IMR-90 (cell line): ENCODE measurements at regions not wholly inside any gene's neighbourhood (a gene's known extent, or its start where the extent isn't known, plus 50 kb on each side); places are given as distances from the start of the nearest gene placed in this dataset.

Experiments
- ATAC-seq: fragments of 200-7000 bp; cut with Tn5 transposase; 2 replicates; pipeline ENCODE4 v1.9.1; 2020; ENCODE audit warnings: low read depth, mild to moderate bottlenecking, moderate library complexity
- BruUV-seq: library from RNA; stranded (reverse); fragments of 400-500 nt; replicated peaks from 2 replicates; lab custom pipeline; 2021; lab: Mats Ljungman, UMichigan
- CTCF ChIA-PET: fragments of 300-600 bp; formaldehyde crosslinking; extraction: SDS; loops from one replicate; lab custom pipeline; 2021; ENCODE audit warnings: antibody characterized with exemption; lab: Yijun Ruan, JAX
- POLR2A ChIA-PET: fragments of 300-600 bp; sonication (Branson Sonifier 250); formaldehyde crosslinking; loops from one replicate; lab custom pipeline; 2022; ENCODE audit warnings: antibody characterized with exemption; ENCODE audit not compliant: unreplicated experiment; lab: Charles Lee
- DNase-seq: peaks from one replicate; pipeline ENCODE4 v3.0.0; 2013
- H2AFZ ChIP-seq: replicated peaks from 2 replicates; pipeline ENCODE3; 2013; ENCODE audit warnings: low read length, mild to moderate bottlenecking; ENCODE audit not compliant: poor library complexity
- H2AK5ac ChIP-seq: 2 replicates; pipeline ENCODE4 v1.6.1; 2013; ENCODE audit warnings: low read depth, low read length, inconsistent platforms
- H2AK9ac ChIP-seq: replicated peaks from 2 replicates; pipeline ENCODE3; 2013; ENCODE audit warnings: mild to moderate bottlenecking, low read depth, low read length, moderate library complexity; ENCODE audit not compliant: poor library complexity
- H2BK120ac ChIP-seq: 2 replicates; pipeline ENCODE4 v1.6.1; 2013; ENCODE audit warnings: low read depth, low read length, inconsistent platforms
- H2BK15ac ChIP-seq: 3 replicates; pipeline ENCODE4 v1.6.1; 2013; ENCODE audit warnings: low read depth, low read length, inconsistent platforms
- H2BK20ac ChIP-seq: 2 replicates; pipeline ENCODE4 v1.6.1; 2013; ENCODE audit warnings: low read depth, mild to moderate bottlenecking, inconsistent platforms, low read length, moderate library complexity
- H2BK5ac ChIP-seq: 2 replicates; pipeline ENCODE4 v1.6.1; 2013; ENCODE audit warnings: mild to moderate bottlenecking, low read depth, low read length, inconsistent platforms; ENCODE audit not compliant: poor library complexity, severe bottlenecking
- H3K14ac ChIP-seq: replicated peaks from 2 replicates; pipeline ENCODE4 v1.6.1; 2013; ENCODE audit warnings: low read depth, low read length, inconsistent platforms
- H3K18ac ChIP-seq: 2 replicates; pipeline ENCODE4 v1.6.1; 2013; ENCODE audit warnings: low read depth, low read length, control low read depth
- H3K23ac ChIP-seq: 2 replicates; pipeline ENCODE4 v1.6.1; 2013; ENCODE audit warnings: low read depth, low read length, inconsistent platforms
- H3K27ac ChIP-seq: 2 replicates; pipeline ENCODE4 v1.5.1; 2013; ENCODE audit warnings: mild to moderate bottlenecking, control low read depth, low read length; ENCODE audit not compliant: insufficient read depth
- H3K27me3 ChIP-seq: 2 replicates; pipeline ENCODE4 v1.6.1; 2013; ENCODE audit warnings: low read length; ENCODE audit not compliant: control insufficient read depth, insufficient read depth
- H3K36me3 ChIP-seq: 2 replicates; pipeline ENCODE4 v1.6.1; 2013; ENCODE audit warnings: low read length, mixed read lengths; ENCODE audit not compliant: control insufficient read depth, insufficient read depth
- H3K4ac ChIP-seq: 2 replicates; pipeline ENCODE4 v1.6.1; 2013; ENCODE audit warnings: low read depth, low read length, inconsistent platforms
- H3K4me1 ChIP-seq: 2 replicates; pipeline ENCODE4 v1.6.1; 2013; ENCODE audit warnings: low read length, mixed read lengths; ENCODE audit not compliant: control insufficient read depth, insufficient read depth
- H3K4me2 ChIP-seq: 2 replicates; pipeline ENCODE4 v1.6.1; 2013; ENCODE audit warnings: low read depth, mild to moderate bottlenecking, control low read depth, low read length, moderate library complexity
- H3K4me3 ChIP-seq: 2 replicates; pipeline ENCODE4 v1.5.1; 2013; ENCODE audit warnings: low read depth, mild to moderate bottlenecking, control low read depth, low read length, moderate library complexity; ENCODE audit not compliant: insufficient read depth
- H3K56ac ChIP-seq: 2 replicates; pipeline ENCODE4 v1.6.1; 2013; ENCODE audit warnings: low read length, inconsistent platforms; ENCODE audit not compliant: insufficient read depth; ENCODE audit errors: extremely low read depth
- H3K79me1 ChIP-seq, 2 experiments: 2 replicates each; pipeline ENCODE4 v1.6.1; 2013; ENCODE audit warnings: low read length in 2 of 2, inconsistent platforms in 1 of 2, low read depth in 1 of 2
- H3K9ac ChIP-seq: 2 replicates; pipeline ENCODE4 v1.6.1; 2013; ENCODE audit warnings: low read depth, low read length, control low read depth
- H3K9me1 ChIP-seq: 2 replicates; pipeline ENCODE4 v1.6.1; 2013; ENCODE audit warnings: low read length, inconsistent platforms; ENCODE audit not compliant: insufficient read depth
- H3K9me3 ChIP-seq: 2 replicates; pipeline ENCODE4 v1.6.1; 2013; ENCODE audit warnings: low read length; ENCODE audit not compliant: control insufficient read depth, insufficient read depth
- H4K20me1 ChIP-seq: 2 replicates; pipeline ENCODE4 v1.6.1; 2013; ENCODE audit warnings: low read length, inconsistent platforms; ENCODE audit not compliant: insufficient read depth
- H4K5ac ChIP-seq: 2 replicates; pipeline ENCODE4 v1.6.1; 2013; ENCODE audit warnings: mild to moderate bottlenecking, low read depth, low read length, control low read depth
- H4K8ac ChIP-seq, 2 experiments: 2 replicates each; pipeline ENCODE4 v1.6.1; 2013; ENCODE audit warnings: low read depth in 2 of 2, low read length in 2 of 2, control low read depth in 1 of 2, inconsistent platforms in 1 of 2
- H4K91ac ChIP-seq: 2 replicates; pipeline ENCODE4 v1.6.1; 2013; ENCODE audit warnings: low read depth, low read length, inconsistent platforms; ENCODE audit not compliant: insufficient read depth
- CHD1 ChIP-seq: IDR thresholded peaks from 2 replicates; pipeline ENCODE4 v1.6.1; 2012; ENCODE audit warnings: low read depth, low read length, improper control_type of control experiment
- ELK1 ChIP-seq: fragments of 150-350 bp; IDR thresholded peaks from 2 replicates; pipeline ENCODE4 v1.6.1; 2016; ENCODE audit warnings: low read depth, mild to moderate bottlenecking, low read length, moderate library complexity, borderline replicate concordance
- FOS ChIP-seq: fragments of 150-350 bp; IDR thresholded peaks from 2 replicates; pipeline ENCODE4 v1.6.1; 2016; ENCODE audit warnings: low read depth, low read length
- MAFK ChIP-seq: IDR thresholded peaks from 2 replicates; pipeline ENCODE4 v1.6.1; 2012; ENCODE audit warnings: low read depth, low read length, improper control_type of control experiment
- POLR2A ChIP-seq: IDR thresholded peaks from 2 replicates; pipeline ENCODE4 v1.6.1; 2012; ENCODE audit warnings: mild to moderate bottlenecking, low read depth, low read length
- RAD21 ChIP-seq: IDR thresholded peaks from 2 replicates; pipeline ENCODE4 v1.6.1; 2012; ENCODE audit warnings: low read length, improper control_type of control experiment
- RCOR1 ChIP-seq: IDR thresholded peaks from 2 replicates; pipeline ENCODE4 v1.6.1; 2012; ENCODE audit warnings: mild to moderate bottlenecking, low read length, improper control_type of control experiment; ENCODE audit not compliant: insufficient replicate concordance
- WGBS, 2 experiments: methylation state at CpG; one replicate each; pipeline versions ENCODE4 v1.1.5 to v1.1.7; 2013; ENCODE audit warnings: missing lambda C conversion rate in 2 of 2; ENCODE audit not compliant: insufficient read length in 1 of 2; ENCODE audit errors: extremely low coverage in 2 of 2; 5-methylcytosine and 5-hydroxymethylcytosine counted together
- dilution Hi-C: fragments of 300-500 bp; cut with HindIII; formaldehyde crosslinking; loops from one replicate; pipeline ENCODE4 v1.14.3; 2018; ENCODE audit warnings: low sequenced_read_pairs; ENCODE audit not compliant: unreplicated experiment
- in situ Hi-C: fragments of 300-500 bp; cut with MboI; formaldehyde crosslinking; loops from 3 replicates; pipeline ENCODE4 v1.14.3; 2019; ENCODE audit warnings: low sequenced_read_pairs, inconsistent platforms, mixed read lengths
- intact Hi-C: fragments of 100-400 bp; cut with micrococcal nuclease; formaldehyde crosslinking; loops from 2 replicates; pipeline ENCODE4 v1.10.0; 2022
- TF ChIP-seq, protein P1 (sequence below): fragments of 150-350 bp; IDR thresholded peaks from 2 replicates; pipeline ENCODE4 v1.6.1; 2017; ENCODE audit warnings: mild to moderate bottlenecking, antibody characterized with exemption, low read length, low read depth

DNA sequence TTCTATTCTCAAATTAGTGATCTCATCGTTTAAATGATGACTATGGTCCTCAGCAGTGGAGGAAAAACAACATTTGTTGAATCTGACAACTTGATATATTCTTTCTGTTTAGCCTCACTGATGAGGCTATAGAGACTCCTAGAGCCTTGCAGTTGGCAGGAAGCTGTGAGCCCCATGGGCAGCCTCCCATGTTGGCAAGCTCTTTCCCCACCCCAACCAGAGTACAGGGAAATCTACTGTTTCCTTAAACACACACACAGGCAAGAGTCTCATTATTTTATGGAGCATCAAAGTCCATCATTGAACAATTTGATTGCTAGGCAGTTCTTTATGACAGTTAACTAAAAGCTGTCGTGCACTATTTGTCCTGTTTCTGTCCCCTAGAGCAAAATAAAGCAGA lies 498.2 kb upstream of the CITED2 start:
- H3K27ac ChIP-seq: no peak overlapping the region
- no peak overlapping the region for H2BK5ac ChIP-seq
- H3K18ac ChIP-seq: no peak overlapping the region
- BruUV-seq: no TSS peak
- peak overlapping the region; percentile 11; the same call in 1 of the 2 replicates for H2BK20ac ChIP-seq
- ChIA-PET POLR2A (no interaction called here), CTCF (no interaction called here)
- no peak overlapping the region; a peak in 1 of 4 replicates for H4K8ac ChIP-seq
- H2AK9ac ChIP-seq: no peak overlapping the region
- no peak overlapping the region for H3K9ac ChIP-seq
- H3K4me3 ChIP-seq: no peak overlapping the region
- H2BK15ac ChIP-seq: 0 out of 3 replicates have a peak overlapping the region, but pooled peaks have one; percentile 4
- no peaks in the 10 kb centered on the region for H3K79me1 ChIP-seq
- H3K4ac ChIP-seq: peak overlapping the region; percentile 4; the same call in 1 of the 2 replicates
- H3K27me3 ChIP-seq: no peaks in the 10 kb centered on the region
- H3K9me1 ChIP-seq: no peaks in the 10 kb centered on the region
- TF ChIP-seq, protein P1, sequence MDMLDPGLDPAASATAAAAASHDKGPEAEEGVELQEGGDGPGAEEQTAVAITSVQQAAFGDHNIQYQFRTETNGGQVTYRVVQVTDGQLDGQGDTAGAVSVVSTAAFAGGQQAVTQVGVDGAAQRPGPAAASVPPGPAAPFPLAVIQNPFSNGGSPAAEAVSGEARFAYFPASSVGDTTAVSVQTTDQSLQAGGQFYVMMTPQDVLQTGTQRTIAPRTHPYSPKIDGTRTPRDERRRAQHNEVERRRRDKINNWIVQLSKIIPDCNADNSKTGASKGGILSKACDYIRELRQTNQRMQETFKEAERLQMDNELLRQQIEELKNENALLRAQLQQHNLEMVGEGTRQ: no peak
- TF ChIP-seq FOS (no peak), CHD1 (no peak), ELK1 (no peak), RAD21 (no peak), POLR2A (no peak), RCOR1 (no peak), MAFK (no peak)
- peak; percentile 44 for ATAC-seq
- DNase-seq: no peak
- no peak overlapping the region for H2BK120ac ChIP-seq
- 0 out of 2 replicates have a peak overlapping the region, but pooled peaks have one; percentile 29 for H2AK5ac ChIP-seq
- no peak overlapping the region for H4K5ac ChIP-seq
- no peak overlapping the region; the same call in 1 of the 2 replicates for H4K91ac ChIP-seq
- H4K20me1 ChIP-seq: no peaks in the 10 kb centered on the region
- dilution Hi-C loops (no loop called here), intact Hi-C loops (no loop called here), in situ Hi-C loops (no loop called here)
- WGBS, 2 experiments: no CpG with 5 or more reads among the region's 2 CpGs
- no peak overlapping the region for H3K56ac ChIP-seq
- no peaks in the 10 kb centered on the region for H3K36me3 ChIP-seq
- H2AFZ ChIP-seq: no peak overlapping the region
- no peaks in the 10 kb centered on the region for H3K4me1 ChIP-seq
- no peak overlapping the region for H3K14ac ChIP-seq
- H3K23ac ChIP-seq: no peak overlapping the region
- H3K4me2 ChIP-seq: no peak overlapping the region
- no peaks in the 10 kb centered on the region for H3K9me3 ChIP-seq
